NCI-H345 treated with DMSO at 0.1 percent for 48 hours (cell line): ENCODE measurements at regions not wholly inside any gene's neighbourhood (a gene's known extent, or its start where the extent isn't known, plus 50 kb on each side); places are given as distances from the start of the nearest gene placed in this dataset.
A peak's percentile ranks its signal among the peaks of the same experiment; 100 is the strongest.

Source experiments
- DNase-seq: peaks from one replicate; lab custom pipeline; 2025; ENCODE audit not compliant: unreplicated experiment; lab: John Stamatoyannopoulos, UW

GRCh38 chr12:29990971-29991370 lies 207.2 kb upstream of the TMTC1 start:
- no peak for DNase-seq

GRCh38 chr12:29983851-29984250 lies 200.1 kb upstream of the TMTC1 start:
- DNase-seq, result no peak

- DNase-seq, result no peak
These were observed 196.6 kb upstream of the TMTC1 start for GRCh38 chr12:29980304-29980703.

- DNase-seq, result no peak
These were observed 187.7 kb upstream of the TMTC1 start for GRCh38 chr12:29971446-29971845.

GRCh38 chr12:29970501-29970900 lies 186.8 kb upstream of the TMTC1 start:
- no peak for DNase-seq

- DNase-seq, result no peak
These were observed 178.7 kb upstream of the TMTC1 start for GRCh38 chr12:29962276-29963035.

GRCh38 chr12:29961231-29961630 lies 177.5 kb upstream of the TMTC1 start:
- no peak for DNase-seq

GRCh38 chr12:29960122-29960521 lies 176.4 kb upstream of the TMTC1 start:
- DNase-seq, result no peak

GRCh38 chr12:29957835-29958234 lies 174.1 kb upstream of the TMTC1 start:
- no peak for DNase-seq

- no peak for DNase-seq
These were observed 162.2 kb upstream of the TMTC1 start for GRCh38 chr12:29945904-29946303.

GRCh38 chr12:29944269-29945000 lies 160.7 kb upstream of the TMTC1 start:
- DNase-seq, result peak; percentile 29

- no peak for DNase-seq
These were observed 159.9 kb upstream of the TMTC1 start for GRCh38 chr12:29943683-29944082.

GRCh38 chr12:29940811-29941210 lies 157.1 kb upstream of the TMTC1 start:
- DNase-seq, result no peak

GRCh38 chr12:29930503-29930902 lies 146.8 kb upstream of the TMTC1 start:
- no peak for DNase-seq

GRCh38 chr12:29929295-29929694 lies 145.6 kb upstream of the TMTC1 start:
- no peak for DNase-seq

GRCh38 chr12:29921307-29921706 lies 137.6 kb upstream of the TMTC1 start:
- DNase-seq, result no peak

GRCh38 chr12:29908157-29908556 lies 124.4 kb upstream of the TMTC1 start:
- DNase-seq, result no peak

GRCh38 chr12:29907461-29907860 lies 123.7 kb upstream of the TMTC1 start:
- DNase-seq, result no peak

GRCh38 chr12:29902043-29902442 lies 118.3 kb upstream of the TMTC1 start:
- DNase-seq, result no peak

- DNase-seq, result no peak
These were observed 117.8 kb upstream of the TMTC1 start for GRCh38 chr12:29901585-29901984.

- no peak for DNase-seq
These were observed 115.6 kb upstream of the TMTC1 start for GRCh38 chr12:29899212-29899931.

GRCh38 chr12:29895966-29896365 lies 112.2 kb upstream of the TMTC1 start:
- DNase-seq, result no peak
